Activated CD4-positive, alpha-beta T cell treated with anti-CD3 and anti-CD28 coated beads, Interleukin-2, amount 10 ng/mL, durations not matched to agents 7 days and 5 days (primary cell): ENCODE measurements at regions not wholly inside any gene's neighbourhood (a gene's known extent, or its start where the extent isn't known, plus 50 kb on each side); places are given as distances from the start of the nearest gene placed in this dataset.
"Not testable (repeated sequence)": the region's sequence is repeated elsewhere in the genome, so short reads cannot be mapped to it uniquely, and the experiment has no call there.

Source experiments
- CTCF ChIA-PET: fragments of 350-600 bp; sonication (Branson Sonifier 250); formaldehyde crosslinking; loops from one replicate; lab custom pipeline; 2021; ENCODE audit warnings: antibody characterized with exemption; lab: Charles Lee
- POLR2A ChIA-PET: fragments of 350-600 bp; sonication (Branson Sonifier 250); formaldehyde crosslinking; loops from one replicate; lab custom pipeline; 2021; ENCODE audit warnings: antibody characterized with exemption; lab: Charles Lee
- DNase-seq: peaks from one replicate; pipeline ENCODE4 v3.0.0-alpha.2; 2020
- H3K27ac Mint-ChIP-seq: one replicate; pipeline ENCODE4 v1.8.0; 2021; ENCODE audit warnings: mild to moderate bottlenecking, moderate library complexity, mixed read lengths
- H3K27me3 Mint-ChIP-seq: one replicate; pipeline ENCODE4 v1.8.0; 2021; ENCODE audit warnings: mixed read lengths
- H3K36me3 Mint-ChIP-seq: one replicate; pipeline ENCODE4 v1.8.0; 2021; ENCODE audit warnings: low read depth, mixed read lengths
- H3K4me1 Mint-ChIP-seq: one replicate; pipeline ENCODE4 v1.8.0; 2021; ENCODE audit warnings: mixed read lengths
- H3K4me3 Mint-ChIP-seq: one replicate; pipeline ENCODE4 v1.8.0; 2021; ENCODE audit warnings: mild to moderate bottlenecking, moderate library complexity, mixed read lengths
- H3K9me3 Mint-ChIP-seq: one replicate; pipeline ENCODE4 v1.8.0; 2021; ENCODE audit warnings: mixed read lengths

- Mint-ChIP-seq H3K36me3 (no peaks in the 10 kb centered on the region), H3K9me3 (no peaks in the 10 kb centered on the region), H3K27me3 (peaks cover 3% of the 10 kb centered on the region), H3K4me3 (no peak overlapping the region), H3K4me1 (no peaks in the 10 kb centered on the region), H3K27ac (no peak overlapping the region)
- POLR2A ChIA-PET: no interaction called here
- no peak for DNase-seq
- CTCF ChIA-PET: no interaction called here
Measured at GRCh38 chr9:71608825-71609447, 159.4 kb downstream of the CEMIP2 start.

GRCh38 chr9:71608021-71608420, 160.3 kb downstream of the CEMIP2 start:
- Mint-ChIP-seq H3K27me3 (peaks cover 3% of the 10 kb centered on the region), H3K36me3 (no peaks in the 10 kb centered on the region), H3K27ac (no peak overlapping the region), H3K4me1 (no peaks in the 10 kb centered on the region), H3K9me3 (no peaks in the 10 kb centered on the region), H3K4me3 (no peak overlapping the region)
- no peak for DNase-seq
- POLR2A ChIA-PET: no interaction called here
- CTCF ChIA-PET: no interaction called here

DNA sequence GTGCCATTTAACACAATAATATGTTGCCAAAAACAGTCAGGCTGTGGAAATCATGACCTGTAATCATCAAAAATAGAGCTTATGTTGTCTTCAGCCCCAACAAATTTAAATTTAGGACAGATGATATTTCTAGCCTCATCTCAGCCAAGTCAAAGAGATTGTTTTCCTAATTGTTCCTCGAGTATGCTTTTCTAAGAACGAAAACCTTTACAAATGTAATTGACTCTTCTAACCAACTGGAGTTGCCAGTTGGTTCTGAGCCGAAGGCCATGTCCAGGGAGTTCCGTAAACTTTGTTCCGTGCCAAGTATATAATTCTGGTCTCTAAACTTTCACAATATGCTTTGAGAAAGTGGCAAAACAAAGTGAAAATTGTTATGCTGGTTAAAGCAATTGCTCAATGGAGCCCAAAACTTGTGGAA, 160.8 kb downstream of the CEMIP2 start:
- Mint-ChIP-seq H3K27me3 (peaks cover 3% of the 10 kb centered on the region), H3K4me3 (no peak overlapping the region), H3K27ac (no peak overlapping the region), H3K9me3 (no peaks in the 10 kb centered on the region), H3K4me1 (no peaks in the 10 kb centered on the region), H3K36me3 (no peaks in the 10 kb centered on the region)
- DNase-seq: no peak
- CTCF ChIA-PET: no interaction called here
- POLR2A ChIA-PET: no interaction called here

DNA sequence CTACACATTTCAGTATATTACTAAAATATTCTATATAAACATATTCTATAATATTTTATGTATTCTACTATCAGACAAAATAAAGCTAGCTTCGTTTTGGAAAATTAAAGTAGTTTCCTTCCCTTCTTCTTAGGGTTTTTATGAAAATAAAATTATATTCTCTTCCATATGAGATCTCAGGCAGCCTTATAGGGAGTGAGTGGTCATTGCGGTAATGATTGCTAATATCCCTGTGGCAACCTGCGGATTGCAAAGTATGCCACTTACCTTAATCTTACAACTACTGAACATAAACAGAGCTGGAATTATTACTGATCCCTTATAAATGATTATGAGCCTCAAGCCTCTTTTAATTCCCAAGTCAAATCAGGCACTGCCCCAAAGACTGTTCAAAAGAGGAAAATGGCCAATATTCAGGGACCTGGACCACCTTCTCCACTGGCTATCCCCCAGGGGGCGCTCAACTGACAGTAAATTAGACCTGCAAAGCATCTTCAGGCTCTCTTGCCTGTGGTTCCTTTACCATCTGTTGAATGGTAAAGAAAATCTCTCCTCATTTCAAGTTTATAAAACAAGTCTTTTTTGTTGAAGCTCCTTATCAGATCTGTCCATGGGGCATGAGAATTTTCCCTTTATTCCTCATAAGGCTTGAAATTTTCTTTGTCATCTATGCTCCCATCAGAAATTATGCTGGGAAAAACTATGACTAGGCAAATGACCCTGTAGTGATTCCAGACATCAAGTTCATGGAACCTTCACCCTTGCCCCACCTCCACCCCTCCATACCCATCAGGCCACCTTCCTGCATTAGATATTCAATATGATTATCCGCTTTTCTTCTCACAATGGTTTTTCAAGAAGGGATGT, 163.9 kb downstream of the CEMIP2 start:
- no peaks in the 10 kb centered on the region for H3K9me3 Mint-ChIP-seq
- ChIA-PET CTCF (interaction anchor here (1.0 to 3.6 kb wide), 8 partner anchors 31 to 420 kb away, joined by 3 to 19 read pairs (median 4); partner anchors contain the start of gene CEMIP2), POLR2A (no interaction called here)
- no peaks in the 10 kb centered on the region for H3K36me3 Mint-ChIP-seq
- no peak overlapping the region for H3K4me3 Mint-ChIP-seq
- DNase-seq: peak; percentile 88
- H3K27ac Mint-ChIP-seq: no peak overlapping the region
- no peaks in the 10 kb centered on the region for H3K4me1 Mint-ChIP-seq
- H3K27me3 Mint-ChIP-seq: peaks cover 2% of the 10 kb centered on the region

- DNase-seq: no peak
- ChIA-PET CTCF (interaction anchor here (0.6 kb wide), 1 partner anchor 94 kb away, joined by 3 read pairs; no protein-coding TSS in a partner anchor), POLR2A (no interaction called here)
- H3K9me3 Mint-ChIP-seq: no peaks in the 10 kb centered on the region
- no peaks in the 10 kb centered on the region for H3K4me1 Mint-ChIP-seq
- no peak overlapping the region for H3K27ac Mint-ChIP-seq
- no peaks in the 10 kb centered on the region for H3K36me3 Mint-ChIP-seq
- no peak overlapping the region for H3K4me3 Mint-ChIP-seq
- H3K27me3 Mint-ChIP-seq: peaks cover 2% of the 10 kb centered on the region
Measured at GRCh38 chr9:71602652-71603051, 165.7 kb downstream of the CEMIP2 start.

- H3K9me3 Mint-ChIP-seq, H3K4me1 Mint-ChIP-seq, H3K27ac Mint-ChIP-seq, H3K27me3 Mint-ChIP-seq, POLR2A ChIA-PET, H3K4me3 Mint-ChIP-seq, H3K36me3 Mint-ChIP-seq, DNase-seq, CTCF ChIA-PET: not testable (repeated sequence)
Measured at GRCh38 chr9:71595762-71596161, 172.6 kb downstream of the CEMIP2 start.

DNA sequence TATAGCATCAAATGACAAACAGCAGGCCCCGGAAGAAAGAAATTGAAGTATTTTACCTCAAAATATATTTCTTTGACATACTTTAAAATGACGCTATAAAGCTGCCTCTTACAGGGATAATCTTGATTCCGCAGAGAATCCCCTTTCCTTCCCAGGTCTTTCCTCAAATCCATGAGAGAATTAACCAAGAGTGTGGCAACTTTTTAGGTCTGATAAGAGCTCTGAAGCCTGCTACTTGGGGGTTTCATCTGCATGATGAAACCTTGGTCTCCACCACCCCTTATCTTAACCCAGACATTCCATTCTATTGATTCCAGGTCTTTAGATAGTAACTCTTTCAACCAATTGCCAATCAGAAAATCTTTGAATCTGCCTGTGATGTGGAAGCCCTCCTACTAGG, 173.8 kb downstream of the CEMIP2 start:
- Mint-ChIP-seq H3K36me3 (no peaks in the 10 kb centered on the region), H3K27me3 (peaks cover 4% of the 10 kb centered on the region), H3K4me1 (no peaks in the 10 kb centered on the region), H3K9me3 (no peaks in the 10 kb centered on the region), H3K4me3 (no peak overlapping the region), H3K27ac (no peak overlapping the region)
- DNase-seq: no peak
- ChIA-PET POLR2A (no interaction called here), CTCF (no interaction called here)

DNA sequence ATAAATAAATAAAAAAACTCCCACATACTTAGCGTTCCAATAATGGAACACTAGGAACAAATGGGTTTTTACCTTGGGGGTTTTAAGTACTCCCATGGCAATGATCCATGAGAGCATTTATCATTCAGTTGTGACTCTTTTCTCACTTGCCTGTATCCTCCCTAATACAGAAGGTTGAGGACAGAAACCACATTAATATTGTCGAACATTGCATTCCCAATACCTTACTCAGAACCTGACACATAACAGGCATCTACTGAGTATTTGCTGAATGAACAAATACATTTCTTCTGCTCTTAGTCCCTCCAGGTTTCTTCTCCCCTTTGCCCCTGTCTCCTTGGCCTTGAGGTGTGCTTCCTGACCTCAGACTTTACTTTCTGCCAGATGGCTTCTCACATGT, 175.9 kb downstream of the CEMIP2 start:
- Mint-ChIP-seq H3K4me3 (no peak overlapping the region), H3K27ac (no peak overlapping the region), H3K4me1 (no peaks in the 10 kb centered on the region), H3K36me3 (no peaks in the 10 kb centered on the region), H3K27me3 (peaks cover 4% of the 10 kb centered on the region), H3K9me3 (no peaks in the 10 kb centered on the region)
- POLR2A ChIA-PET: no interaction called here
- CTCF ChIA-PET: interaction anchor here (1.4 kb wide), 1 partner anchor 15 kb away, joined by 4 read pairs; no protein-coding TSS in a partner anchor
- no peak for DNase-seq

GRCh38 chr9:71590362-71590761, 178.0 kb downstream of the CEMIP2 start:
- Mint-ChIP-seq H3K36me3 (no peaks in the 10 kb centered on the region), H3K27me3 (peaks cover 3% of the 10 kb centered on the region), H3K9me3 (no peaks in the 10 kb centered on the region), H3K4me3 (no peak overlapping the region), H3K27ac (no peak overlapping the region), H3K4me1 (no peaks in the 10 kb centered on the region)
- CTCF ChIA-PET: no interaction called here
- no peak for DNase-seq
- POLR2A ChIA-PET: no interaction called here

GRCh38 chr9:71589612-71590011, 178.7 kb downstream of the CEMIP2 start:
- no peak overlapping the region for H3K27ac Mint-ChIP-seq
- CTCF ChIA-PET: no interaction called here
- H3K4me1 Mint-ChIP-seq: no peaks in the 10 kb centered on the region
- no peaks in the 10 kb centered on the region for H3K36me3 Mint-ChIP-seq
- no peaks in the 10 kb centered on the region for H3K9me3 Mint-ChIP-seq
- no peak for DNase-seq
- no peak overlapping the region for H3K4me3 Mint-ChIP-seq
- H3K27me3 Mint-ChIP-seq: peaks cover under 1% of the 10 kb centered on the region
- POLR2A ChIA-PET: no interaction called here

- no peak overlapping the region for H3K4me3 Mint-ChIP-seq
- ChIA-PET POLR2A (no interaction called here), CTCF (no interaction called here)
- no peaks in the 10 kb centered on the region for H3K4me1 Mint-ChIP-seq
- H3K27ac Mint-ChIP-seq: no peak overlapping the region
- H3K36me3 Mint-ChIP-seq: no peaks in the 10 kb centered on the region
- DNase-seq: no peak
- no peaks in the 10 kb centered on the region for H3K9me3 Mint-ChIP-seq
- no peaks in the 10 kb centered on the region for H3K27me3 Mint-ChIP-seq
Measured at GRCh38 chr9:71587576-71588362, 180.5 kb downstream of the CEMIP2 start.

- Mint-ChIP-seq H3K9me3 (no peaks in the 10 kb centered on the region), H3K4me3 (no peak overlapping the region), H3K36me3 (no peaks in the 10 kb centered on the region), H3K4me1 (no peaks in the 10 kb centered on the region), H3K27me3 (no peaks in the 10 kb centered on the region), H3K27ac (no peak overlapping the region)
- ChIA-PET CTCF (interaction anchor here (1.1 kb wide), 1 partner anchor 63 kb away, joined by 3 read pairs; no protein-coding TSS in a partner anchor), POLR2A (no interaction called here)
- no peak for DNase-seq
Measured at GRCh38 chr9:71583792-71584191, 184.5 kb downstream of the CEMIP2 start.

GRCh38 chr9:71582347-71582746, 186.0 kb downstream of the CEMIP2 start:
- H3K36me3 Mint-ChIP-seq: no peaks in the 10 kb centered on the region
- no peaks in the 10 kb centered on the region for H3K27me3 Mint-ChIP-seq
- H3K4me1 Mint-ChIP-seq: no peaks in the 10 kb centered on the region
- H3K4me3 Mint-ChIP-seq: no peak overlapping the region
- ChIA-PET CTCF (no interaction called here), POLR2A (no interaction called here)
- no peaks in the 10 kb centered on the region for H3K9me3 Mint-ChIP-seq
- no peak overlapping the region for H3K27ac Mint-ChIP-seq
- DNase-seq: no peak
